GM18511 (cell line): ENCODE measurements at regions not wholly inside any gene's neighbourhood (a gene's known extent, or its start where the extent isn't known, plus 50 kb on each side); places are given as distances from the start of the nearest gene placed in this dataset.

Experiments
- ATAC-seq: cut with Tn5 transposase; IDR thresholded peaks from one replicate; pipeline ENCODE4 v1.9.1; 2021; ENCODE audit warnings: mild to moderate bottlenecking, moderate library complexity; ENCODE audit not compliant: unreplicated experiment

DNA sequence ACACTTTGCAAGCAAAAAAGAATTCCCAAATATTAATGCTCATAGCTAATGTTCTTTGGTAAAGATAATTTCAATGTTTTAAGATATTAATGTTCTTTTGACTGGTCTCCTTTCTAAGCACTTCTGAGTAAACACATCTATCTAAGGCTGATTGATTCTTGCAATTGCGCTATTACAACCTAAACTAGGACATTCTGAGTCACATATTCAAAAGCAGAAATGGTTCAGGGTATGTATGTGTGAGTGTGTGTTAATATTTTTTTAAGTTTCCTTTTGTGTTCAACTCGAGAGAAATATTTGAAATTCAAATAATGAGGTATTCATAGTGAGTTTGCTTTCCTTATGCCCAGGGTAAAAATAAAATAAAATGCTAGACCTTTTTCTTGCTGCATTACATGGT lies 203.6 kb upstream of the GRIK3 start:
- no peak for ATAC-seq

DNA sequence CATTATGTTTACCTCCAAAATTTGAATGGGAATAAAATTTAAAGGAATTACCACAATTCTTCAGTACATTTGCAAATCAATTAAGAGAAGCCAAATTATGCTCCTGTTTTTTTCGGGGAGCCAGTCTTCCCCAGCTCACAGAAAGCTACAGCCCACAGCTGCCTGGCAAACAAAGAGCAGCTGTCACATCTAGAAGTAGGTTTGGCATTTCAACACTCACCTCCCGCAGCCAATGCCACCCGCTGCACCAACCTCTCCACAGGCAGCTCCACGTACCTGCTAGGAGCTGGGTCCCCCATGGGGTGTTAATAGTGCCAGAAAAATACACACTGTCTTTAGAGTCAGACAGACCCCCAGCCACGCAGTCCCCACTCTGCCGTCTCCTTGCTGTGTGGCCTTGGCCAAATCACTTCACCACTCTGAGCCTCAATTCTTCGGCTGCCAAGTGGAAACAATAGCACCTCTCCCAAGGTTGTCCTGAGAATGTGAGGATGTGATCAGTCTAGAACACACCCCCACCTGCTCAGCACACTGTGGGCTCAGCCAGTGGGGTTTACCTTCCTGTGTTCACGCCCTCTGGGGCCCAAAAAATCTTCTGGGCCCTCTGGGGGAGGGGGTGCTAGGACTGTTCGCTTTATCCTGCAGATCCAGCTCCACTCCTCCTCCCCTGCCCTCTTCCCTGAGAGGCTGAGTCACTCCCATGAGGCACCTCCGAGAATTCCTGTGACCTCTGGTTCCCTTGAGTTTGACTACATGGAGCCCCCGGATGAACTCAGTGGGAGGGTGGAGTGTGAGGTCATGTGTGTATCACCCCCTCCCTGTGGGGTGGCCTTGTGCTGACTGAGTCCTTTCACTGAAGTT lies 204.3 kb upstream of the GRIK3 start:
- no peak for ATAC-seq

DNA sequence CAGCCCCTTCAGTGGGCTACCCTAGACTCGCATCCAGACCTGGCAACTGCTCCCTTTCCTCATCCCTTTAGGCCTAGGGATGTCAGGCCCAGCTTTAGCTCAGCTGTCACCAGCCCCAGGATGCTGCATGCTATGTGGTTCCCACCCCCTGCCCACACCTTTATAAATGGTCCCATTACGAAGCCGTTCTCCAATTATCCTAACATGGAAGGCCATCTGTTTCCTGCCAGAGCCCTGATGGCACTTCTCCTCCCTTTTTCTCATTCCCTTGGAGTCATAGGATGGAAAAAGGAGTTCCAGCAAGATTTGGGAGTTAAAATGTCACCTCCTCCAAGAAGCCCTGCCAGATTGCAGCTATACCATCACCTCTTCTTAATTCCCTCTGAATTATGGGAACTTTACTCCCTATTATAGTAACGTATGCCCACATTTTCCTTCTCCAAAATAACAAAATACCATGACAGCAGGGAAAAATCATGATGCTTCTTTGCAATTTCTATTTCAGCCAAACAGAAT lies 205.0 kb upstream of the GRIK3 start:
- no peak for ATAC-seq

DNA sequence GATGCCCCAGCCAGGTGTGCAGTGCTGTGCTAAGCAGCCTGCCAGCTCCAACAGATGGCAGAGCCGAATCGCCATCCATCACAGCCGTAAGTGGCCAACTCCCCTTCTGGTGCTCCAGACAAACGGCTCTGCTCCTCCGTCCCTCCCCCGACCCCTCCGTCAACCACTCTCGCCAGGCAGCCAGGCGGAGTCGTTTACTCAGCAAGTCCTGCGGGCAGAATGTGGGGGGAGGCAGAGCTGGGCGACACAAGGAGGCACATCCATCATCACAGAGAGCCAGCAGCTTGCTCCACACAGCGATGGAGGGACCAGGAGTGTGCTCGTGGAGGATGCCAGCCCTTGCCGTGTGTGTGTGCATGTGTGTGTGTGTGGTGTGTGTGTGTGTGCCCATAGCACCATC lies 206.6 kb upstream of the GRIK3 start:
- no peak for ATAC-seq

GRCh38 chr1:37242501-37242900 lies 208.2 kb upstream of the GRIK3 start:
- ATAC-seq: no peak

DNA sequence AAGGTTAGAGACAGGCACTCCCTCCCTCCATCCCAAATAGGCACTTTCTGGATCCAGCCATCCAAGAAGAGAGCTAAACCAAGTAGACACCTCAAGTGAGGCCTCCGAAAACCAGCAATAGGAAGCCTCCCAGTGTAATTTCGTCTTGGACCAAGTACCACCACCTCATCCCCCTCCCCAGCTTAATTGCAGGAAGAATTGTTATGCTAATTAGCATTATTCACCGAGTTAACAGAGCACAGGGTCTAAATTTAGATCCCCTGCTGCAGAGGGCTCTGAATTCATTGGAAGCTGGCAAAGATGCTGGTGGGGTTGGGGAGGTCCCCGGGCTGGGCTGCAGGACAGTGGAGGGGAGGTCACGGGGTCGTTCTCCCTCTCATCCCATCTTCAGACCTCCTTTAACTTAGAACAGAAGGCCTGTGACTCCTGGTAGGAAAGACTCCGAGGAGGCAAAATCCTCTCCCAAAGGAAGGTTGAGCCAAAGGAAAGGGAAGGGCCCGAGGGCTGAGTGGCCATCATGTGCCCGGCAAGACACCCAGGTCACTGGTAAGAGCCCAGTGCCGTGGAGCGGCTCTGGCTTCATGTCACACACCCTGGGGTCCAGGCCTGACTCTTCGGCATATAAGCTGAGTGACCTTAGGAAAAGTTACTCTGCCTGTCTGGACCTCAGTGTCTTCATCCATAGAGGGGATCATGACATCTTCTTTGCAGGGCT lies 209.2 kb upstream of the GRIK3 start:
- ATAC-seq: no peak

DNA sequence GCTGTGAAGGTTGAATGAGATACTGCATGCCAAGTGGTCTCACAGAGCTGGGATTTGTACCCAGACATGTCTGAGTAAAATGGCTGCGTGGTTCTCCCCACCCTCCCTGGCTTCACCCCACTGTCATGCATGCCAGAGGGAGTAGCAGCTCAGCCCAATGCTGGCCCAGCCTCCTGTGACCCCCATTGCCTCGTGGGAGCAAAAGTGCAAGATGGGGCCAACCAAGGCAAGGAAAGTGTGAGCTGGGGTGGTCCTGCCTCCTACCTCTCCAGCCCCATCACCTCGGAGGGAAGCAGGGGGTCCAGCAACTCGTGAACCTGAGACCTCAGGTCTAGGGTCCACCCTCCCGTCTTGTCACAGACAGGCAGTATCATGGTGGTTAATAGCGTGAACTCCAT lies 209.8 kb upstream of the GRIK3 start:
- ATAC-seq: no peak

DNA sequence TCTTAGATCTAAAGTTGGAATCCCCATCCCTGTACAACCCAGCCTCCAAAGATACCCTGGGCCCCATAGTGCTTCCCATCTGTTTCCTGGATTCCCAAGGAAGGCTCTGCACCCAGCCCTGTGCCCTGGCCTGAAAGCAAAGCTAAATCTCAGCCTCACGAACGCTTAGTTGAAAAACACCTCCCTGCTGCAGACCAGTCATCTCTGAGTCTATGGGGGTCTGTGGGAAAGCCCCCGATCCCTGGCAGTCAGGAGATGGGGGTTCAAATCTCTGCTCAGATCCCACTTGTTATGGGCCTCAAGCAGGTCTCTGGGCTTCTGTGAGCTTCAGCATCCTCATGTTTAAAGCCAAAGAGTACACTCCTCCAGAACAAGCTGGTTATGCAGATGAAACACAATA lies 210.5 kb upstream of the GRIK3 start:
- no peak for ATAC-seq

- ATAC-seq: no peak
Observed at GRCh38 chr1:37246631-37247030, 212.3 kb upstream of the GRIK3 start.

DNA sequence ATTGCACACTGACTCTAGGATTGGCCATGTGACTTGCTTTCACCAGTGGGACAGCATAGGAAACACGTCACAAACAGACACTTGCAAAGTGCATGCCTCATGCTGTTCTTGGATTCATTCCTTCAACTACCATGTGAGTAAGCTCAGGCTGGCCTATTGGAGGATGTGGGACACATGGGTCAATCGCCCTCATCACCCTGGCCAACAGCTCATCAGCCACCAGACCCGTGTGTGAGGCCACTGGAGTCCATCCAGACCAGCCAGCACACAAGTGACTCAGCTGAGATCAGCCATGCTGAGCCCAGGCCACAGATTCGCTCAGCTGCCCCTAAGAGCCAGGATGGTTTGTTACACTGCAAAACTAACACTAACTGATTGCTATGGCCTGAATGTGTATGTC lies 216.1 kb upstream of the GRIK3 start:
- no peak for ATAC-seq

- ATAC-seq: no peak
Observed at GRCh38 chr1:37255136-37255795, 219.1 kb upstream of the ZC3H12A start.

DNA sequence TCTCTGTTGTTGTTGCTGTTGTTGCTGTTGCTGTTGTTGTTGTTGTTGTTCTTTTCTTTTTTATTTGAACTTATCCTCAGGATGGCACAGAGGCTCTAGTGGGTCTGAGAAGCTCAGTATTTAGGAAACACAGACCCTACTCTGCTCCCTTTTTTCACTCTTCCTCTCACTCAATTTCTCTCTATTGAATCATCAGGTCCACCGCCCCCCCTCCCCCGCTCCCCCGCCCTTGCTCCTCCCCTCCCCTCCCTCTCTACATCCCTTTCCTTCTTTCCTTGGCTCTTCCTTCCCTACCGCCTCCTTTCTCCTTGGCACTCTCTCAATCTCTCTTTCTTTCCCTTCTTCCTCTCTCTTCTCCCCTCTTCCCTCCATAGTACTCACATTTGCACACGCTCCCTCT lies 218.5 kb upstream of the ZC3H12A start:
- ATAC-seq: no peak

DNA sequence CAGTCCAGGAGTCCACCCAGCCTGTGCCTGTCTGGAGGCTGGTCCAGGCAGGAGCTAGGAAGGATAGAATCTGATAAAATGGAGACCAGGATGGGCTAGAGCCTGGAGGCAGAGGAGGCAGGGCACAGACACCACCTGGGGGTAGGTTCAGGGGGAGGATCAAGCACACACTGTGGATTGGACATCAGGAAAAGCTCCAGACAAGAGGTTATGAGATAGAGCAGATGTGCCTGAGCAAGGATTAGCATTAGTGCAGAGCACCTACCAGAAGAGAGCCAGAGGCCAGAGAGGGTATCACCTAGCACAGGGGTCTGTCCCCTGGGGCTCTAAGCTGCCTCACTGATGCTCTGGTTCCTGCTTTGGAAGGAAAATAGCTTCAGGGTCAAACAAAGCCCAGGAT lies 216.7 kb upstream of the ZC3H12A start:
- ATAC-seq: no peak

DNA sequence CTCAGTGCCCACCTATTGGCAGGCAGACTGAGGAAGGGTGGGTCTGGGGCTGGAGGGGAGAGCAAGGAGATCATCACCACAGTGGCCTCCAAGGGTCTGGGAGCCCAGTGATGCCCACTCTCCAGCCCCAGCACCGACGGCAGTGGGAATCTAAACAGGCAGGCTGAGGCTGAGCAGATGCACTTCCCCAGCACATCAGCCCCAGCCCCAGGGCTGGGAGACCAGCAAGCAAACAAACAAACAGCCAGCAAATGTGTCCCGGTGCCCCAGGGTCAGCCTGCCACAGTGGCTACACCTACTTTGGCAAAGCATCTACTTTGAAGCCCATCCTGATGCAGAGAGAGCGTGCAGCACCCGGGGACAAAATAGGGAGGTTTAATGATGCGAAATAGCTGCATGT lies 216.3 kb upstream of the ZC3H12A start:
- no peak for ATAC-seq

- ATAC-seq: no peak
Observed at GRCh38 chr1:37259019-37259418, 215.4 kb upstream of the ZC3H12A start.

DNA sequence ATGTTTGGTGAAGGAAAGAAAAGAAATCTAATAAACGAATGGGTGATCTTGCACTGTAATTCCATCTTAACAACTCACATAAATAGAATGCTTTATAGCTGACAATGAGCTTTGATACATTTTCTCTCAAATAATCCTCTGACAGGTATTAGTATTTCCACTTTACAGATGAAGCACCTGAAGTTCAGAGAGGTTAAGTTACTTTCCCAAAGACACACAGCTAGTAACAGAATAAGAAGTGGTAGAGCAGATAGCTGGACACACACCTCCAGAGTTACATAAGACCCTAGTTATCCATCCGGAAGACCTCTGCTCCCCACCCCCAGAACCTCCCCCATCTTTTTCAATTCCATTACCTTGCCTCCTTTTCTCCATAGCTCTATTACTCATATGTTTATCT lies 213.3 kb upstream of the ZC3H12A start:
- no peak for ATAC-seq

DNA sequence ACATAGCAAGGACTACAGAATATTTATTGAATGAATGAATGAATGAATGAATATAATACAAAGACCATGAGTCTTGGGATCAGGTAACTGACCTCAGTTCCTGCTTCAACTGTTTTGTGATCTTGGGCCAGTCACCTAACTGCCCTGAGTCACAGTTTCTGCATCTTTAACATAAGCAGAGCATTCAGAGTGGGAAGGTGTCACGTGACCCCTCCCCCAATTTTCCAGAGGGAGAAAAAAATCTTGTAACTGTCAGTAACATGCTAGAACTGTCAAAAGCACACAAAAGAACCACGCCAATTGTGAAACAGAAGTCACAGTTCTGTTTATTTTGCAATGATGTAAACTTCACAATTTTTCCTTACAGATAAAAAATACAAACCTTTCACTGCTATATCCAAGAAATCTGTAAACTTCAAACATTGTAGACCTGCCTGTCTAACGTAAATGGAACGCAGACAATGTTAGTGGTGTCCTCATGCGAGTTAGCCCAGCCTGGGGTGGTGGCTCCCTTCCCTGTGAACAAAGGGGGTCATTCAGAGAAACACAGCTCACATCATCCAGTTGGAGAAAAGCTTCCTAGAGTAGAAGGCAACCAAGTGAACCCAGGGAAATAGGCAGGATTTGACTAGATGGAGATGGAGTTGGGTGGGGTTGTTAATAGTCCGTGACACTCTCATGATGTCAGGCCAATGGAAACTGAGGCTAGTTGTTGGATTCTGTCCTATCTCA lies 211.8 kb upstream of the ZC3H12A start:
- no peak for ATAC-seq

DNA sequence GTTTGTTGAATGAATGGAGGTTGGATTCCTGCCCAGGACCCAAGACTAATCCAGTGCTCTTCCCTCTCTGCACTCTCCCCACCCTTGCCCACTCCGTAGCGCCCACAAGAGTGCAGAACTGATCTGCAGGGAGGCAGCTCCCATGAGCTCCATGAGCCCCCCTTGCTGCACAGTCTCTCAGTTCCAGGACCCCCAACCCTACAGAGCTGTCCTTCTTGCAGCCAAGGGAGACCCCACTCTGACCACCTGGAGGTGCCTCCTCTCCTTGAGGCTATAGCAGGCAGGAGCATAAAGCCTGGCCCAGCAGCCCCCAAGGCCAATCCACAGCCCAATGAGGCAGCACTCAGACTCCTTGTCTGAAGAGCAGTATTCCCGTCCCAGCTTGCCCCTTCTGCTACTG lies 209.2 kb upstream of the ZC3H12A start:
- ATAC-seq: no peak

DNA sequence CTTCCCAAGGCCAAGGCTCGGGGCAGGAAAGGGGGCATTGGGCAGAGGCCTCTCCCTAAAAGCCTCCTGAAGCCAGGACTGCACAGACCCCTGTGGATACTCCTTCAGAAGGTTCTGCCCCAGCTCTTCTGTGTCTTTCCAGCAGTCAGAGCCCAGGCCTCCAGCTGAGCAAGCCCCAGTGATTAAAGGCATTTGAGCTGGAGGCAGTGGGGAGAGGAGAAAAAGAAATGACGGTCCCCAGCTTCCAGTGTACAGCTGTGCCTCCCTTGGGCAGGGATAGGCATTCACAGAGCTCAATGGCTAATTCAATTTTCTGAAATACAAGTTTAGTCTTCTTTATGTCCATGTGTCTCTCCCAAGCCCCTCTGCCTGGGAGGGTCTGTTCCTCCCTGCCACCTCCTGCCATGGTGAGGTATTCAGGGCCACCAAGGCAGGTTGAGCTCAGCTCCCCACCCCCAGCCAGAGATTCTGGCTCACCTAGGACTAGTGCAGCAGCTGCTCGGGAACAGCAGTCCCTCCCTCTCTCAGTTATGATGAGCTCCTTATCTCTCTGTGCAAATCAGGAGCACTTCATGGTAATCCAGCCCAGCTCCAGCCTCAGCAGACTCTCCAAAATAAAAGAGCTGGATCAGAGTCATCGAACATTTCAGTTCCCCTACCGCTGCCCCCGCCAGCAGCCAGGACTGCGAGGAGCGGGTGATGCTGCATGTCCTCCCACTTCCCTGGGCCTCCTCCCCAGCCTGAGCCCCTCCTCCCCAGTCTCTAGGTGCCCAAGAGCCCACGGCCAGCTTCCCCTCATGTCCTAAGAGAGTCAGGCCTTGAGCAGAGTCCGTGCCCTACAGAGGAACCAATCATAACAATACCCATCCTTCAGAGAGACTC lies 208.4 kb upstream of the ZC3H12A start:
- no peak for ATAC-seq
